BJ (cell line): ENCODE measurements at regions not wholly inside any gene's neighbourhood (a gene's known extent, or its start where the extent isn't known, plus 50 kb on each side); places are given as distances from the start of the nearest gene placed in this dataset.

ENCODE experiments used
- CTCF ChIA-PET: fragments of 350-600 bp; formaldehyde crosslinking; extraction: SDS; loops from one replicate; lab custom pipeline; 2021; ENCODE audit warnings: antibody characterized with exemption, inconsistent platforms; lab: Yijun Ruan, JAX
- POLR2A ChIA-PET: fragments of 300-600 bp; sonication (Branson Sonifier 250); formaldehyde crosslinking; extraction: SDS; loops from one replicate; lab custom pipeline; 2021; ENCODE audit warnings: antibody characterized with exemption; lab: Charles Lee
- DNase-seq: peaks from one replicate; pipeline ENCODE4 v3.0.0-alpha.2; 2011; ENCODE audit warnings: low read depth
- H3K27me3 ChIP-seq: 2 replicates; pipeline ENCODE4 v1.6.0; 2011; ENCODE audit warnings: low read length; ENCODE audit not compliant: control insufficient read depth, insufficient read depth
- H3K36me3 ChIP-seq: 2 replicates; pipeline ENCODE4 v1.5.1; 2011; ENCODE audit warnings: low read length; ENCODE audit not compliant: control insufficient read depth, insufficient read depth
- H3K4me3 ChIP-seq: 2 replicates; pipeline ENCODE4 v1.5.1; 2011; ENCODE audit warnings: low read depth, mild to moderate bottlenecking, control low read depth, low read length
- TF ChIP-seq, protein P1 (sequence below): IDR thresholded peaks from 2 replicates; pipeline ENCODE4 v1.5.1; 2011; ENCODE audit warnings: low read depth, mild to moderate bottlenecking, control low read depth, inconsistent platforms, low read length, moderate library complexity; ENCODE audit not compliant: insufficient read depth

DNA sequence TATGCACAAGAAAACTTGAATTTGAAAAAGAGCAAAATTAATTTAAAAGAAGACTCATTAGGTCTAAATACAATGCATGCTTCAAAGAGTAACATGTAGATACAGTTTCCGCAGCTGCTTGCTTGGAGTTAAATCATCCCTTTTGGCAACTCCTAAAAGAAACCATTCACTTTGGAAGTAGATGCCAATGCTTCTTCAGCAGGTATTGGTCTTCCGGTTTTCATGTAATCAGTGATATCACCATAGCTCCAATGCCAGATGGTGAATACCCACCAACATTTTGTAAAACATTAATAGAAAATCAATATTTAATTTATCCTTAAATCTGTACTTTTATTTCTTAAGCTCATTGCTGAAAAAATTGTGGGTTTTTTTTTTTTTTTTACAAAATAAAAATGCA lies 381.1 kb upstream of the PHF14 start:
- TF ChIP-seq, protein P1, sequence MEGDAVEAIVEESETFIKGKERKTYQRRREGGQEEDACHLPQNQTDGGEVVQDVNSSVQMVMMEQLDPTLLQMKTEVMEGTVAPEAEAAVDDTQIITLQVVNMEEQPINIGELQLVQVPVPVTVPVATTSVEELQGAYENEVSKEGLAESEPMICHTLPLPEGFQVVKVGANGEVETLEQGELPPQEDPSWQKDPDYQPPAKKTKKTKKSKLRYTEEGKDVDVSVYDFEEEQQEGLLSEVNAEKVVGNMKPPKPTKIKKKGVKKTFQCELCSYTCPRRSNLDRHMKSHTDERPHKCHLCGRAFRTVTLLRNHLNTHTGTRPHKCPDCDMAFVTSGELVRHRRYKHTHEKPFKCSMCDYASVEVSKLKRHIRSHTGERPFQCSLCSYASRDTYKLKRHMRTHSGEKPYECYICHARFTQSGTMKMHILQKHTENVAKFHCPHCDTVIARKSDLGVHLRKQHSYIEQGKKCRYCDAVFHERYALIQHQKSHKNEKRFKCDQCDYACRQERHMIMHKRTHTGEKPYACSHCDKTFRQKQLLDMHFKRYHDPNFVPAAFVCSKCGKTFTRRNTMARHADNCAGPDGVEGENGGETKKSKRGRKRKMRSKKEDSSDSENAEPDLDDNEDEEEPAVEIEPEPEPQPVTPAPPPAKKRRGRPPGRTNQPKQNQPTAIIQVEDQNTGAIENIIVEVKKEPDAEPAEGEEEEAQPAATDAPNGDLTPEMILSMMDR = no peak
- no peak overlapping the region for H3K4me3 ChIP-seq
- H3K27me3 ChIP-seq = no peaks in the 10 kb centered on the region
- no peaks in the 10 kb centered on the region for H3K36me3 ChIP-seq
- no peak for DNase-seq
- CTCF ChIA-PET = no interaction called here
- POLR2A ChIA-PET = no interaction called here

DNA sequence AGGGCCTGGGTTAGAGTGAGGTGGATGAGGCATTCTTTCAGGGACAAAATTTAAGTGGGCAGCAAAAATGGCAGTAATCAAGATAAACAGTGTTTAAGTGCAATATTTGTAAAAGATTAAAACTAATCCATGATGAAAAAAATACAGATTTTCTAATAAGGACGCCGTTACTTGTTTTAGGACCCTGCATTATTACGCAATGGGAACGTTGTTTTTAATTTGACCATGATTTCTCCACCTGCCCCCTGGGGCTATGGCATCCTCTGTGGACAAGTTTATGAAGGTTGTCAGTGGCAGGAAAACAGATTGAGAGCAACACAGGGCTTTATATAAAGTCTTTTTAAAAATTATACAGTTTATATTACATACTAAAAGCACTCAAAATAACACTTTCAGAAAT lies 380.6 kb upstream of the PHF14 start:
- ChIA-PET POLR2A (no interaction called here), CTCF (no interaction called here)
- no peak for DNase-seq
- no peaks in the 10 kb centered on the region for H3K36me3 ChIP-seq
- TF ChIP-seq, protein P1 = no peak
- H3K27me3 ChIP-seq = no peaks in the 10 kb centered on the region
- no peak overlapping the region for H3K4me3 ChIP-seq

DNA sequence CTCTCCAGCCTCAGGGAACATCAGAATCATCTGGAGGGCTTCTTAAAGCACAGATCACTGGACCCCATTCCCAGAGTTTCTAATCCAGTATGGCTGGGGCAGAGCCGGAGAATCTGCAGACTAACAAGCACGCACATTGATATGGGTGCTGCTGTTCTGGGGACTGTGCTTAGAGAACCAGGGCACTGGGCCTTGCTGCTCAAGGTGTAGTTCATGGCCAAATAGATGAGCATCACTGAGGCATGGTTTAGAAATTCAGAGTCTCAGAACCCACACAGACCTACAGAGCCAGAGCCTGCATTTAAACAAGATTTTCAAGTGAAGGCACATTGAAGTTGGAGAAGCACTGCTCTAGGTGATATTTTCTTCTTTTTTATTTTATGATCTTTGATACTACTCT lies 376.8 kb upstream of the PHF14 start:
- ChIA-PET CTCF (no interaction called here), POLR2A (no interaction called here)
- H3K4me3 ChIP-seq = no peak overlapping the region
- DNase-seq = no peak
- TF ChIP-seq, protein P1 = no peak
- no peaks in the 10 kb centered on the region for H3K36me3 ChIP-seq
- no peaks in the 10 kb centered on the region for H3K27me3 ChIP-seq

DNA sequence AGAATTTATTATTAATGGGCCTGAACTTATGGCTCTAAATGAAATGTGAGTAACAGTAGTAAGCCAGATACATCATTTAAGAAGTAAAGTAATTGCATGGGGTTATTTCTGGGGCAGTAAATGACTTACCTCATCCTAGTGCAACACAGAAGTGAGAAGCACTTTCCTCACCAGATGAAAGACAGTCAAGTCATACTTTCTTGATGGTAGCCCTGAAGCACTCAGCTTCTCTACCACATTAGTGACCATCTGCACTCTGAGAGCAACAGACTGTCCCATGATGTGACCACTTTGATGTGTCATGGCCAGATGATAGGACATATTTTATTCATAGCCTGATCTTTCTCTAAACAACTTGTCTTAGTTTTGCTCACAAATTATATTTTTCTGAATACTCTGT lies 369.5 kb upstream of the PHF14 start:
- DNase-seq = no peak
- H3K4me3 ChIP-seq = no peak overlapping the region
- no peaks in the 10 kb centered on the region for H3K27me3 ChIP-seq
- ChIA-PET CTCF (no interaction called here), POLR2A (no interaction called here)
- TF ChIP-seq, protein P1 = no peak
- H3K36me3 ChIP-seq = no peaks in the 10 kb centered on the region

DNA sequence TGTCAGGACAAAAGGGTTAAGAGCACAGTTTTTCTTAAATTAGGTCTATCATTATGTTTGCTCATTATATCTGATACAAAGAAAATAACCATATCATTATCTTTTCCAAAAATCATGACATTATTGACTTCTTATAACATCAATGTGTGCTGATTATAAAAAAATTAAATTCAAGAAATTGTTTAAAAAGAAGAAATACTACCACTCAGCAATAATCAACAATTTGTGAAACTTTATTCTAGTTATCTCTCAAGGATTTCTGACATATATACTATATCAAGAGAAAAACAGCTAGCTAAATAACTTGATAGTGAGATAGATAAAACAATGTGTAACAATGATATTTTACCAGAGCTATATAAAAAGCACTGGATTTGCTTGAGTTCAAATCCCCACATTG lies 360.7 kb upstream of the PHF14 start:
- H3K36me3 ChIP-seq = no peaks in the 10 kb centered on the region
- no peak overlapping the region for H3K4me3 ChIP-seq
- CTCF ChIA-PET = no interaction called here
- TF ChIP-seq, protein P1 = no peak
- no peaks in the 10 kb centered on the region for H3K27me3 ChIP-seq
- POLR2A ChIA-PET = no interaction called here
- no peak for DNase-seq
